Right atrium auricular region (tissue), 2 donors: ENCODE measurements at regions not wholly inside any gene's neighbourhood (a gene's known extent, or its start where the extent isn't known, plus 50 kb on each side); places are given as distances from the start of the nearest gene placed in this dataset.
"Not testable (repeated sequence)": the region's sequence is repeated elsewhere in the genome, so short reads cannot be mapped to it uniquely, and the experiment has no call there.

ENCODE experiments used
- DNase-seq: peaks from one replicate; pipeline ENCODE4 v3.0.0-alpha.2; 2019; ENCODE audit warnings: low spot score
- H3K27ac ChIP-seq, 2 donors: fragments of 200-600 bp; sonication (generic); 1 replicate in 1 of 2; 2 replicates in 1 of 2; pipeline ENCODE4 v1.5.1; 2016 to 2019
- H3K27me3 ChIP-seq, 2 donors: fragments of 200-600 bp; sonication (generic); one replicate each; pipeline versions ENCODE4 v1.5.1 to v1.6.0; 2017 to 2019
- H3K36me3 ChIP-seq: fragments of 200-600 bp; sonication (generic); one replicate; pipeline ENCODE4 v1.5.1; 2016
- H3K4me1 ChIP-seq, 2 donors: fragments of 200-600 bp; sonication (generic); one replicate each; pipeline versions ENCODE4 v1.5.1 to v1.6.0; 2017 to 2019
- H3K4me3 ChIP-seq, 2 donors: fragments of 200-600 bp; sonication (generic); 1 replicate in 1 of 2; 2 replicates in 1 of 2; pipeline ENCODE4 v1.5.1; 2017 to 2019; ENCODE audit warnings: mild to moderate bottlenecking in 1 of 2, moderate library complexity in 1 of 2
- H3K9me3 ChIP-seq, 2 donors: fragments of 200-600 bp; sonication (generic); one replicate each; pipeline ENCODE4 v1.5.1; 2019
- CTCF ChIP-seq, 2 donors: fragments of 200-600 bp; sonication (generic); IDR thresholded peaks; one replicate each; pipeline ENCODE4 v1.5.1; 2019; ENCODE audit warnings: antibody characterized with exemption in 2 of 2

- H3K9me3 ChIP-seq = peaks cover 3 to 24% of the 10 kb centered on the region in 2 donors
Measured at GRCh38 chr3:901953-902778, 190.7 kb upstream of the CNTN6 start.

GRCh38 chr3:905217-905616 is 187.6 kb upstream of the CNTN6 start:
- DNase-seq = no peak
- no peak overlapping the region for H3K4me3 ChIP-seq
- no peak overlapping the region for H3K27ac ChIP-seq
- no peak for TF ChIP-seq CTCF (IDR thresholded peaks at IDR 0.05)
- H3K27me3 ChIP-seq = no peaks in the 10 kb centered on the region
- H3K9me3 ChIP-seq = peaks cover 3 to 23% of the 10 kb centered on the region in 2 donors
- H3K36me3 ChIP-seq = no peaks in the 10 kb centered on the region
- no peaks in the 10 kb centered on the region for H3K4me1 ChIP-seq

More at GRCh38 chr3:901953-902778, 190.7 kb upstream of the CNTN6 start:
- H3K36me3 ChIP-seq = no peaks in the 10 kb centered on the region
- H3K27ac ChIP-seq = no peak overlapping the region
- TF ChIP-seq CTCF (IDR thresholded peaks at IDR 0.05) = peak in 1 of 2 donors; percentile 33
- H3K27me3 ChIP-seq = no peaks in the 10 kb centered on the region
- H3K4me3 ChIP-seq = no peak overlapping the region
- no peak for DNase-seq
- no peaks in the 10 kb centered on the region for H3K4me1 ChIP-seq

DNA sequence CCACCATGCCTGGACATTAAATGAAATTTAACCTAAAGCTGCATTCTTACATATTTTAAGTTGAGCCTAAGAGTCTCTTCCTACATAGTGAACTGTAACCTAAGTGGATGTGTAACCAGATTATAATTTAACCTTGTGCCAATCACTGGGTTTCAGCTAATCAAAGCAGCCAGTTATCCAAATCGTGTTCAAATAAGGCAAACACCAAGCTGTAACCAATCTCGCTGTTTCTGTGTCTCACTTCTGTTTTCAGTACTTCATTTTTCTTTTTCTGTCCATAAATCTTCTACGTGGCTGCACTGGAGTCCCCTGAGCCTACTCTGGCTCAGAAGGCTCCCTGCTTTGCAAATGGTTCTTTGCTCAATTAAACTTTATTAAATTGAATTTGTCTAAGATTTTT is 186.1 kb upstream of the CNTN6 start:
- no peak for DNase-seq
- H3K27ac ChIP-seq = no peak overlapping the region
- no peaks in the 10 kb centered on the region for H3K36me3 ChIP-seq
- no peak for TF ChIP-seq CTCF (IDR thresholded peaks at IDR 0.05)
- no peaks in the 10 kb centered on the region for H3K4me1 ChIP-seq
- H3K9me3 ChIP-seq = peaks cover 3 to 8% of the 10 kb centered on the region in 2 donors
- no peak overlapping the region for H3K4me3 ChIP-seq
- H3K27me3 ChIP-seq = no peaks in the 10 kb centered on the region

DNA sequence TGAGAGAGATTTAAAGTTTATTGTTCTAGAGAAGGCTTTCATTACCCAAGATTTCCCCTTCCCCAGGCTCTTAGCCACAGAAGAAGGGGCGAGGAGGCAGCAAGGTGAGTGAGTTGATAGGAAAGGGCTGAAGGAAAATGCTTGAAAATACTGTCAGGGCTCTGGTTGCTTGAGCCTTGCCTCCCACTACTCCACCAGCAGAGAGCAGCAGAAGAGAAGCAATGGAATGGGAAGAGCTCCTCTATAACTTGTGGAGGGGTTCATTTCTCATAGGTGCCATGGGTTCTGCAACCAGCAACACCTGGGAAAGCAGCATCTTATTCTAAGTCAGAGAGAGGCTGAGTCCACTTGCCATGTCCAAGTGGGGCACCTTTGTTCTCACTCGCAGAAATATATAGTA is 184.0 kb upstream of the CNTN6 start:
- H3K9me3 ChIP-seq = no peaks in the 10 kb centered on the region

DNA sequence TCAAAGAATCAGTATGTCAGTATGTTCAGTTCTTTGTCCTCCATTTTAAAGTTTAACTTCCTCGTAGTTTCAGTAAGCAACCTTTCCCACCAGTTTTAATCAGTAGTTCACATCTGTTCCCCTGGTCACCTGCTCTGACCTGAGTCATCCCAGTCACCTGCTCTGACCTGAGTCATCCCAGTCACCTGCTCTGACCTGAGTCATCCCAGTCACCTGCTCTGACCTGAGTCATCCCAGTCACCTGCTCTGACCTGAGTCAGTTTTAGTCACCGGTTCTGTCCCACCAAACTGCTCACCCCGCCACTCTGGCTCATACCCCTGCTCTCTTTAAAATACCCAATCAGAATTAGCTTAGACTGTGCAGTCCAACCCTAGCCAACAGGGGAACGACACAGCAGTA is 180.1 kb upstream of the CNTN6 start:
- not testable (repeated sequence) for H3K9me3 ChIP-seq, H3K36me3 ChIP-seq, H3K27me3 ChIP-seq, H3K4me1 ChIP-seq, H3K27ac ChIP-seq, H3K4me3 ChIP-seq, DNase-seq

More for the DNA sequence above, 184.0 kb upstream of the CNTN6 start:
- no peaks in the 10 kb centered on the region for H3K36me3 ChIP-seq
- no peaks in the 10 kb centered on the region for H3K4me1 ChIP-seq
- H3K4me3 ChIP-seq = no peak overlapping the region
- H3K27me3 ChIP-seq = no peaks in the 10 kb centered on the region
- no peak for TF ChIP-seq CTCF (IDR thresholded peaks at IDR 0.05)
- H3K27ac ChIP-seq = no peak overlapping the region
- DNase-seq = no peak

DNA sequence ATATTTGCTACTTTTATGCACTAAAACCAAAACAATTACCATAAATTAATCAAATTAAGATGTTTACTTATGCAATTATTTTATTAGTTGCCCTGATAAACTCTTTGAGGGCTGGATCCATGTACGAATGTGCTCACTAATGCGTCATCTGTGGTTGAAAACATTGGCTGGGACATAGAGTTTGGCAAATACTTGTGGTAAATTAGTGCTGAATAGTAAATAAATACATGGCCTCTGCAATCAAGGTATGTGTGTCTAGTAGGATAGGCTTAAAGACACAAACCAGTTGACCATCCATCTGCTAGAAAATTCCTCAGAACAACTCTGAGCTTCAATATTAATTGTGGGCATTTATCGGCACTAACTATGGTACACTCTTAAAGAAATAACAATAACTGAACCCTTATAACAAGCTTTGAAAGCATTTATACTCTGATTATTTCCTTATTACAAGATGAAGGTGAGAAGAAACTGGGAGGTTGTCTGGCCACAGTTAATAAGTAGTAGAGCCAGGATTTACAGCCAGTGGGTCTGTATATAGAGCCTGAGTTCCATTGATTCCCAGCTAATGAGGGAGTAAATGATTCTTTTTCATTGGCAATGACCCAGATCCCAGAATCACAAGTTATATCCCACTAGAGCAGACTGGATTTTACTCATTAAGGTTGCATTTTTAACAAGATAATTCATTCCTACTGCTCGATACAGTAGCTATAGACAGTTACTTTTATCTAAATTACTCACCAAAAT is 169.5 kb upstream of the CNTN6 start:
- DNase-seq = no peak
- H3K9me3 ChIP-seq = no peaks in the 10 kb centered on the region
- H3K27me3 ChIP-seq = no peaks in the 10 kb centered on the region
- no peaks in the 10 kb centered on the region for H3K4me1 ChIP-seq
- TF ChIP-seq CTCF (IDR thresholded peaks at IDR 0.05) = no peak
- H3K36me3 ChIP-seq = no peaks in the 10 kb centered on the region
- H3K27ac ChIP-seq = no peak overlapping the region
- H3K4me3 ChIP-seq = no peak overlapping the region
